Right lobe of liver (tissue), 6 donors: ENCODE measurements at regions not wholly inside any gene's neighbourhood (a gene's known extent, or its start where the extent isn't known, plus 50 kb on each side); places are given as distances from the start of the nearest gene placed in this dataset.
"Not testable (repeated sequence)": the region's sequence is repeated elsewhere in the genome, so short reads cannot be mapped to it uniquely, and the experiment has no call there.

Source experiments
- ATAC-seq, 4 donors: fragments of 200-7000 bp; cut with Tn5 transposase; one replicate each; pipeline ENCODE4 v1.9.1; 2020; ENCODE audit warnings: mild to moderate bottlenecking in 4 of 4, moderate library complexity in 4 of 4
- DNase-seq, 3 donors: peaks; one replicate each; pipeline ENCODE4 v3.0.0-alpha.2; 2020
- H3K27ac ChIP-seq, 3 donors: fragments of 200-600 bp; one replicate each; pipeline ENCODE4 v1.8.0; 2022
- H3K27me3 ChIP-seq, 2 donors: fragments of 200-600 bp; one replicate each; pipeline ENCODE4 v1.8.0; 2022
- H3K36me3 ChIP-seq, 4 donors: fragments of 200-600 bp; sonication (generic) in 1 of 4; one replicate each; pipeline versions ENCODE4 v1.5.1 to v1.8.0; 2017 to 2022; ENCODE audit warnings: control low read depth in 1 of 4
- H3K4me1 ChIP-seq, 4 donors: fragments of 200-600 bp; sonication (generic) in 1 of 4; one replicate each; pipeline versions ENCODE4 v1.5.1 to v1.8.0; 2017 to 2022; ENCODE audit warnings: control low read depth in 1 of 4
- H3K4me3 ChIP-seq, 3 donors: fragments of 200-600 bp; one replicate each; pipeline ENCODE4 v1.8.0; 2022
- H3K9me3 ChIP-seq, 4 donors: fragments of 200-600 bp; sonication (generic) in 1 of 4; one replicate each; pipeline versions ENCODE4 v1.5.1 to v1.8.0; 2017 to 2022; ENCODE audit warnings: control low read depth in 1 of 4
- CTCF ChIP-seq, 4 donors: fragments of 200-600 bp in 3 of 4; fragments of 450-650 bp in 1 of 4; IDR thresholded peaks; one replicate each; pipeline versions ENCODE4 v1.5.1 to v1.8.0; 2016 to 2022; ENCODE audit warnings: antibody characterized with exemption in 4 of 4, mild to moderate bottlenecking in 2 of 4
- POLR2A ChIP-seq: fragments of 450-650 bp; IDR thresholded peaks from one replicate; pipeline ENCODE4 v1.6.1; 2017; ENCODE audit warnings: antibody characterized with exemption, mild to moderate bottlenecking
- WGBS: methylation state at CpG from one replicate; pipeline ENCODE4 v1.1.6; 2018; ENCODE audit warnings: low coverage, low lambda C conversion rate; ENCODE audit not compliant: insufficient coverage; ENCODE audit errors: missing lambda C conversion rate; 5-methylcytosine and 5-hydroxymethylcytosine counted together
- intact Hi-C, 2 donors: fragments of 100-400 bp; cut with DNase I; formaldehyde crosslinking; loops; one replicate each; pipeline versions ENCODE4 v1.11.2 to v1.14.1; 2022
- donor health status: DM: no; HTN: yes; CAD: no.
- donor health status: DM: no; HTN: no; CAD: no.
- donor health status: DM: no; HTN: no; CAD: no.
- donor health status: DM: no; HTN: yes; CAD: no.
- donor health status: DM: no; HTN: yes; CAD: no.

GRCh38 chr4:110347805-110348204, 128.2 kb upstream of the ENPEP start:
- Histone ChIP-seq H3K9me3 (no peaks in the 10 kb centered on the region), H3K27ac (peak overlapping the region in 2 of 3 donors; percentile 54 to 61), H3K36me3 (no peaks in the 10 kb centered on the region), H3K4me1 (peaks cover 0 to 27% (median 5%) of the 10 kb centered on the region in 4 donors), H3K27me3 (no peaks in the 10 kb centered on the region), H3K4me3 (peak overlapping the region in 1 of 3 donors; percentile 17)
- WGBS = 20% methylated on average over 3 of the region's 4 CpGs
- intact Hi-C loops = no loop called here
- DNase-seq = no peak
- TF ChIP-seq CTCF (IDR thresholded peaks at IDR 0.05) (no peak), POLR2A (no peak)
- peak; percentile 72 to 80 (median 76) for ATAC-seq

- peak; percentile 26 to 42 (median 41) for TF ChIP-seq CTCF (IDR thresholded peaks at IDR 0.05)
- TF ChIP-seq POLR2A = no peak
- no peaks in the 10 kb centered on the region for H3K9me3 ChIP-seq
- 72% methylated on average over 1 of the region's 1 CpG for WGBS
- intact Hi-C loops = no loop called here
- H3K4me3 ChIP-seq = no peak overlapping the region
- no peak overlapping the region for H3K27ac ChIP-seq
- peaks cover 0 to 25% (median 5%) of the 10 kb centered on the region in 4 donors for H3K4me1 ChIP-seq
- ATAC-seq (peak in 3 of 4 donors; percentile 52 to 68 (median 58)), DNase-seq (no peak)
- no peaks in the 10 kb centered on the region for H3K27me3 ChIP-seq
- H3K36me3 ChIP-seq = no peaks in the 10 kb centered on the region
Observed at GRCh38 chr4:110344165-110344564, 131.8 kb upstream of the ENPEP start.

- WGBS = 92% methylated on average over 1 of the region's 2 CpGs
- no peaks in the 10 kb centered on the region for H3K36me3 ChIP-seq
- no peak for DNase-seq
- no peak overlapping the region for H3K4me3 ChIP-seq
- H3K9me3 ChIP-seq = no peaks in the 10 kb centered on the region
- intact Hi-C loops = no loop called here
- no peaks in the 10 kb centered on the region for H3K27me3 ChIP-seq
- TF ChIP-seq POLR2A (no peak), CTCF (IDR thresholded peaks at IDR 0.05) (no peak)
- ATAC-seq = no peak
- H3K27ac ChIP-seq = no peak overlapping the region
- peaks cover 0 to 18% (median 3%) of the 10 kb centered on the region in 4 donors for H3K4me1 ChIP-seq
Observed at GRCh38 chr4:110343534-110343933, 132.4 kb upstream of the ENPEP start.

GRCh38 chr4:110341118-110341517, 134.8 kb upstream of the ENPEP start:
- H3K36me3 ChIP-seq, H3K27ac ChIP-seq, DNase-seq, ATAC-seq, H3K9me3 ChIP-seq, H3K4me1 ChIP-seq, H3K27me3 ChIP-seq, intact Hi-C loops, H3K4me3 ChIP-seq: not testable (repeated sequence)

- H3K9me3 ChIP-seq = no peaks in the 10 kb centered on the region
- intact Hi-C loops = no loop called here
- TF ChIP-seq POLR2A (no peak), CTCF (IDR thresholded peaks at IDR 0.05) (no peak)
- no peak for DNase-seq
- no peak for ATAC-seq
- no peak overlapping the region for H3K27ac ChIP-seq
- H3K4me3 ChIP-seq = no peak overlapping the region
- no peaks in the 10 kb centered on the region for H3K27me3 ChIP-seq
- no peaks in the 10 kb centered on the region for H3K4me1 ChIP-seq
- H3K36me3 ChIP-seq = no peaks in the 10 kb centered on the region
- 96% methylated on average over 5 of the region's 5 CpGs for WGBS
Observed at GRCh38 chr4:110335399-110335798, 137.0 kb upstream of the ELOVL6 start.
